ENCODE measurements at regions not wholly inside any gene's neighbourhood (a gene's known extent, or its start where the extent isn't known, plus 50 kb on each side); places are given as distances from the start of the nearest gene placed in this dataset.
"Not testable (repeated sequence)": the region's sequence is repeated elsewhere in the genome, so short reads cannot be mapped to it uniquely, and the experiment has no call there.

DNA sequence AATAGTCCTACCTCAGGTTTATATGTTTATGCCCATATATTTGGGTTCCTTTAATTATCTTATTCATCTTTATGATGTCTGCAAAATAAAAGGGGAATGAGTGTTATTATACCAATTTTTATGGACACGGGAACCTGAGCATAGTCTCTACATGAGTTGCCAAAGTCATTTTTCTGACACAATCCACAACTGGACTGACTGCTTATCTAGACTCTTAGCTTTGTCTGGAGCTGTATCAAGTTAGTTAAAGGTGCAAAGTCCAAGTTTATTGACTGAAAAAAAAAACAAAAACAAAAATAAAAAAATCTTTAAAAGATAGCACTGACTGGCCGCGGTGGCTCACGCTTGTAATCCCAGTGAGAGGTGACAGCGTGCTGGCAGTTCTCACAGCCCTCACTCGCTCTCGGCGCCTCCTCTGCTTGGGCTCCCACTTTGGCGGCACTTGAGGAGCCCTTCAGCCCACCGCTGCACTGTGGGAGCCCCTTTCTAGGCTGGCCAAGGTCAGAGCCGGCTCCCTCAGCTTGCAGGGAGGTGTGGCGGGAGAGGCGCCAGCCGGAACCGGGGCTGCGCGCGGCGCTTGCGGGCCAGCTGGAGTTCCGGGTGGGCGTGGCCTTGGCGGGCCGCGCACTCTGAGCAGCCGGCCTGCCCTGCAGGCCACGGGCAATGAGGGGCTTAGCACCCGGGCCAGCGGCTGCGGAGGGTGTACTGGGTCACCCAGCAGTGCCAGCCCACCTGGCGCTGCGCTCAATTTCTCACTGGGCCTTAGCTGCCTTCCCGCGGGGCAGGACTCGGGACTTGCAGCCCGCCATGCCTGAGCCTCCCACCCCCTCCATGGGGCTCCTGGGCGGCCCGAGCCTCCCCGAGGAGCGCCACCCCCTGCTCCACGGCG lies 116.6 kb upstream of the MBNL1 start:
- peak; percentile 14 for DNase-seq (ENCODE audit: low spot score)

DNA sequence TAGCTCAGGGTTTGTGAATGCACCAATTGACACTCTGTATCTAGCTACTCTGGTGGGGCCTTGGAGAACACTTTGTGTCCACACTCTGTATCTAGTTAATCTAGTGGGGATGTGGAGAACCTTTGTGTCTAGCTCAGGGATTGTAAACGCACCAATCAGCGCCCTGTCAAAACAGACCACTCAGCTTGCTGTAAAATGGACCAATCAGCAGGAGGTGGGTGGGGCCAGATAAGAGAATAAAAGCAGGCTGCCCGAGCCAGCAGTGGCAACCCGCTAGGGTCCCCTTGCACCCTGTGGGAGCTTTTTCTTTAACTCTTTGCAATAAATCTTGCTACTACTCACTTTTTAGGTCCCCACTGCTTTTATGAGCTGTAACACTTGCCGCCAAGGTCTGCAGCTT lies 115.6 kb upstream of the MBNL1 start:
- not testable (repeated sequence) for DNase-seq (ENCODE audit: low spot score)

DNA sequence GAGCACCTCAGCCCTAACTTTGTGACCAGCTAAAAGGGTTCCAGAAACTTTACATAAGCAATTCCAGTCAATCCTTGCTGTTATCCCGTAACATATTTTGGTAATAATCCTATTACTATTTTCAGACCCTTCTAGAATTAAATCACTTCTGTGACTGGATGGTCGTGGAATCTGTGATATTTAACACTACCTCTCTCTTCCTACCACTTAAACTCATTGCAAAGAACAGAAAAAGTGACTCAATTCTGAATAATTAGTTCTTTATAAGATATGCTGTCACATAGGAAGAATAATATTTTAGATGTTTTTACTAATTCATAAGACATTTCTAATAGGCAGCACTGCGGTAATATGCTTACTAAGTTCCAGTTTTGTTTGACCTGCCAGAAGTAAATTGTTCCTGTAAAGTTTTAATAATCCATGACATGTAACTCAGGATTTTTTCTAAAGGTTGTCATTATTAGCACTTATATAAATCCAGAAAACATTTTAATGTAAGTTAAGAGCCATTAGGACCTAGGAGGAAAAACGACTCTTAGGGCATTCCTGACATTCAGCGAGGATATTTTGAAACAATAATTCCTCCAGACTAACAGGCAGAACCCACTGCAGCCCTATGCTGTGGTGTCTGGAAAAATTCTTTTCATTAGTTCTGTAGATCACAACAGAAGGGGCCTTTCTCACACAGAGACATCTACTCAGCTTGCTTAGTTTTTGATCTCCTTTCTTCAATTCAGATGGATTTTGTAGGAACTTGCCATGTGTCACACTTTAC lies 113.3 kb upstream of the MBNL1 start:
- no peak for DNase-seq (ENCODE audit: low spot score)

DNA sequence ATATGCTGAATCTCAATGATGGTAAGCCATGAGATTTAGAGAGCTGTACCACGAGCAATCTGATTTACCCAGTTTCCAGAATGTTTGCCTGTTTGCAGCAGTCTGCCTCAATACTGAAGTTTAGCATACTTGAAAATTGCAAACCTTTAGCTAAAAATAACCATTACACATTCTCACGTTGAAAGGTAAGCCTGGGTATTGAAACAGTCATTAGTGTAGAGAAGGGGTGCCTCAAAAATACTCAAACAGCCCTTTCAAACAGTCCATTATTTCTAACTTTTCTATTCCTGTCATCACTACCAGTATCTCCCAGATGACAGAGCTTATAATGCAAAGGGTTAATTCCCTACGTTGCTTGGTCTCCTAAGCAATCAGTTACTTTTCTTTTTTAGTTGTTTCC lies 111.8 kb upstream of the MBNL1 start:
- no peak for DNase-seq (ENCODE audit: low spot score)

DNA sequence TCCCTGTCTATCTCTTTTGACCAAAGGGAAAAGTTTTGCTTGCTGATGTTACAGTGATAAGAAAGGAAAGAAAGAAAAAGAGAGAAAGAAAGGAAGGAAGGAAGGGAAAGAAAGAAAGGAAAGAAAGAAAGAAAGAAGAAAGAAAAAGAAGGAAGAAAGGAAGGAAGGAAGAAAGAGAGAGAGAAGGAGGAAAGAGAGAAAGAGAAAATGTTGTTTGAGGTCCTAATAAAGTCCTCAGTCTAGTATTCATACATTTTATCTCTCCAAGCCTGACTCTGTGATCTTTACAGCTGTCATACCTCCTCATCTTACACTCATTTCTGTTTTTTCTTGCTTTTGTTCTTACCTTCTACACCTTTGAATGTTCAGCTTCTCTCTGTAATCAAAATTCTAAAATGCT lies 111.4 kb upstream of the MBNL1 start:
- DNase-seq (ENCODE audit: low spot score), result no peak

DNA sequence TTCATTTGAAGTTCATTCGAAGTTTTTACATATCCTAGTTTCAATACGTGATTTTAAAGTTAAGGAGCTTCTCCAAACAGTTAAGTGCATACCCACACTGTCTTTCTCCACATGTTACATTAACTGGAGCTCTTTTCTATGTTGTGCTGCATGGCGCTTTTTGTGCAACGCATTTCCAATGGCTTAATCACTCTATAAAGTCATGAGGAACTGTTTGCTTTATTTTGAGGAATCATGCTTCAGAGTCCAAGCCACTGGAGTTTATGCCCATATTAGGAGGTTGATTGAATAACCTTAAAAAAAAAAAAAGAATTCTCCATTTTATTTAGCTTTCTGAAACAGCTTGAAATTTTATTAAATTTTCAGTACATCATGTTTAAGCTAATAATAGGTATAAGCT lies 109.4 kb upstream of the MBNL1 start:
- DNase-seq (ENCODE audit: low spot score), result no peak

DNA sequence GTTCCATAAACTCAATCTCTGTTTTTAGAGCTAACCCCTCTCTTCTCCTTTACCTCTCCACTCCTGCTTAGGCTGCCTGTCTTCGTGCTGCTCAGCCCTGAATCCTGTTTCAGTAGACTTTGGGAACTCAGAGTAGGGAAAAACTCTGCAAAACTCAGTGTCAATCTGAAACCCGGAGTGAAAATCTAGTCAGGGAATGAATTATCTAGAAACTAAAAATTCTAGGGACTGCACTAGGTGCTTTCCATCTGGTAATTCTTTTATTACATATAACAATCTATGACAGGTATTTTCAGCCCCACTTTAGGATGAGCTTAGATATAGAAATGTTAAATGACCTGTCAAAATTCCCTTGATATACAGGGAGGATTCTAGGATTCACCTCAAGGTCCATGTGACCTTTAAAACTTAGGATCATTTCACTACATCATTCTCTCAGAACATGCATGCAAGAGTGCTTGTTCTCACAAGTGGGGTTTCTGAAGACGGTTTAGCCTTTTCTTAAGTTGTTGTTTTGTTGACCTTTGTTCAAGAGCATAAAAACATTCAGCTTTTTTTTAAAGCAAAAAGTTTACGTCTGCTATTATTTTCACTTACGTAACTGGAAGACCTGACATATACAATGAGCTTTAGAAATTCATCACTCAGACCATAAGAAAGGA lies 108.2 kb upstream of the MBNL1 start:
- DNase-seq (ENCODE audit: low spot score), result no peak

DNA sequence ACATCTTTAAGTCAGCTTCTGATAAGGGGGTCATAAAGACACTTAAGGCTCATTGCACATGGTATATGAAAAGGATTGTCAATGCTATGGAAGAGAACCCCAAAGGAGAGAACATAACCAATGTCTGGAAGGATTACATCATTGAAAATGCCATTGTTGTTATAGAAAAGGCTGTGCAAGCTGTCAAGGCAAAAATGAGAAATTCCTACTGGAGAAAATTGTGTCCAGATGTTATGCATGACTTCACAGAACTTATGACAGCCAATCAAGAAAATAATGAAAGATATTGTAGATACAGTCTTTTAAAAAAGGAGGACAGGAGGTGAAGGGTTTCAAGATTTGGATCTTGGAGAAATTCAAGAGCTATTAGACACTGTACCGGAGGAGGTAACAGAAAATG lies 96.3 kb upstream of the MBNL1 start:
- DNase-seq (ENCODE audit: low spot score), result no peak

DNA sequence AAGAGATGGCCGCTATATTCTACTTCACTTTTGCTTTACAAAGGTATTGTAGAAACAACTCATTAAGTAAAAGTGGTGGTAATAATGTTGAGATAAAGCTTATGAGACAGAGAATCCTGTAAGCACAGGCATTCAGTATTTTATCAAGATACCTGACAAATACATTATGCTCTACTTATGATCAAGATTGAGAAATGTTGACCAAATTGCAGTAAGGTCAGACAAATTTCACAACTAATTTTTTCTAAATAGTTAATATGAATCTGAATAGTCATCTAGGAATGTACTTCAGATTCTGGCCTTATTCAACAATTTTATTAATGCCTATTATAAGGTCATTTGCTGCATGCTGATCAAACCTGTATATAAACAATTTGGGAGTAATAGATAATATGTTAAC lies 95.1 kb upstream of the MBNL1 start:
- DNase-seq (ENCODE audit: low spot score), result no peak

DNA sequence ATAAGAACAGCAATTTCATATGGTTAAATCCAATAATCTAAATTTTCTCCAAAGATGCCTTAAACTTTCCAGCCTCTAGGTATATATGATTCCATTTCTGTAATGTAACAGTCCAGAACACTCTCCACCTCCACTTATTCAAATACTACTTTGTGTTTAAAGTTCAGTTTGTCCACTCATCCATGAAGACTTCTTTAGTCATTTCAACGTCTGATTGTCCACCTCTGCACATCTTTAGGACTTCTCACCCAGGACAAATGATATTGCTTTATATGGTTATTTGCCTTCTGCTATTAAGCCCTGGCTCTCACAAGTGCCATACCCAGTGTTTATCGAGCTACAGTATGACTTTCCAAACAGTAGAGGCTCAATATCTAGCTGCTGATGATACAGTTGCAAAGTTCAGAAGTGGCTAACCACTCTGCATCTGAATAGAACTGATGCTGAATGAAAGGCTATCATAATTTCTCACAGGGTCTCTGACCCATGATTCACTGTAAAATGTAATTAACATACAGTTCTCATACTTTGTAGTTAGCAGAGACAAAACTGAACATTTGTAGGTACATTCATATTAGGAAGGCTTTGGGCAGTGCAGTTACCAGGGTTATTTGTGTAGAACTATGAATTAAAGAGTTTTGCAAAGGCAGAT lies 93.7 kb upstream of the MBNL1 start:
- DNase-seq (ENCODE audit: low spot score), result no peak

DNA sequence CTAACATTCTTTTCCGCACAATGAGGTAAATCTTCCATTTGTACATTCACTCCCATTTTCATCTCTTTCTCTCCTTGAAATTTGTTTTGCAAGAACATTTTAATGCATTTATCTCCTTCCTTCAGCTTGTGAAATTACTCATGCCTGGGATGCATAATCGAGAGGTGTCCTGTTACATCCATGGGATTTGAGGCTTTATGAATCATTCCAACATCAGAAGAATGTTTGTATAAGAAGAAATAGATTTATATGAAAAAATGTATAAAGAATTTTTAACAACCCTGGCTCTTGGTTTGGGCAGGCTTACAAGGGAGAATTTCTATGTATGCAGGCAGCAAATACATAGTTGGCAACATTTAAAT lies 93.2 kb upstream of the MBNL1 start:
- no peak for DNase-seq (ENCODE audit: low spot score)

DNA sequence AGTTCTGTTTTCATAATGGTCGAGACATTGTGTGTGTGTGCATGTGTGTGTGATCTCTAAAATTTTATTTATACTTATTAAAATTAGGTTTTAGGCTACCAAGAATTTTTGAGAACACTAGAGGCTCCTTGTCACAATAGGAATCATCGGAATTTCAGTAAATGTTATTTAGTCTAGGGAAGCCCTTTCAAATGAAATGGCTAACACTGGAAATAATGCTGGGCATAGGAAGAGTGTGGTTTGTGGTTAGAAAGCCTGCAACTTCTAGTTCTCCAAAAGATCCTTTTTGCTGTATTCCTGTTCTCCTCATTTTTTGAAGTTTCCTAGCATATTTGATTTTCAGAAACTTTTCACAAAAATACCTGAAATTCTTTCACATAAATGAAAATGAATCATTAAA lies 92.5 kb upstream of the MBNL1 start:
- DNase-seq (ENCODE audit: low spot score), result no peak

DNA sequence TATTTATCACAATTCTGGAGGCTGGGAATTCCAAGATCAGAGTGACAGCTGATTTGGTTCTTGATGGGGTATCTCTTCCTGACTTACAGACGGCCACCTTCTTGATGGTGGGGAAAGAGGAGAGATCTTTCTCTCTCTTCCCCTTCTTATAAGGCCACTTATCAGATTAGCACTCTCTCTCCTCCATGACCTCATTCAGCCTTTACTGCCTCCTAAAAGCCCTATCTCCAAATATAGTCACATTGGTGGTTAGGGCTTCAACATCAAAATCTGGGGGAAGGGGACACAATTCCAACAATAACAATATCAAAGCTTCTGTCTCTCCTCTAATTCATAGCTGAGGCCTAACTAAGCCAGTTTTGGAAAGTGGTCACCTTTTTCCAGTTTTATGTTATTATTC lies 91.7 kb upstream of the MBNL1 start:
- DNase-seq (ENCODE audit: low spot score), result no peak

DNA sequence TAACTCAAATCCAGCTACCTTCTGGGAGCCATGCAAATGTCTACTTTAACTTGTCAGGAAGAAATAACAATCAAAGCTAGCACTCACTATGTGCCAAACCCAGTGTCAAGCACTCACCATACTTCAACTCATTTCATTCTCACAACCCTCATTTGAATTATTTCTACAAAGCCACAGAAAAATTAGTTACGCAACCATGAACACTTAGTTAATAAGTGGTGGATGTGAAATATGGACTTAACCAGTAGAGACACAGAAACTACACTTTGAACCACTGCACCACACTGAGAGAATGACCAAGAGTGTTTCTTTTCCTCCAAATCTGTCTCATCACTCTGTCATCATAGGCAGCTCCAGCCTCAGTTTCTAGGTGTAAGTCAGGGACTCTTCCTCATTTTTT lies 91.0 kb upstream of the MBNL1 start:
- DNase-seq (ENCODE audit: low spot score), result no peak

DNA sequence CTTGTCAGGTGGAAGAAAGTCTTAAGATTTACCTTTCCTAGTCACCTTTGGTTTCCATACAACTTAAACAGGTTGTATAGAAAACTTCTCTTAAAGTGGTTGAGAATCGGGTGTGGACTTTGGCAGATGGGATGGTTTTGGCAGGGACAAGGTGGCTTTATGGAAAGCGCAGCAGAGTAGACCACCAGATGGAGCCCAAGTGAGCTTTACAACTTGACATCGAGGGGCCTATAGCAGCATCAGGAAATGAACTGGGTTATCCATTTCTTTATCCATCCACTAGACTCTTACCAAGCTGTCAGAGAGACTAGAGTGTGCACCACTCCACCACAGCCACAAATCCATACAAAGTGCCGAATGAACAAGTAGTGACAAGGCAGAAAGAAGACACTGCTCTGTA lies 85.3 kb upstream of the MBNL1 start:
- DNase-seq (ENCODE audit: low spot score), result peak; percentile 17

DNA sequence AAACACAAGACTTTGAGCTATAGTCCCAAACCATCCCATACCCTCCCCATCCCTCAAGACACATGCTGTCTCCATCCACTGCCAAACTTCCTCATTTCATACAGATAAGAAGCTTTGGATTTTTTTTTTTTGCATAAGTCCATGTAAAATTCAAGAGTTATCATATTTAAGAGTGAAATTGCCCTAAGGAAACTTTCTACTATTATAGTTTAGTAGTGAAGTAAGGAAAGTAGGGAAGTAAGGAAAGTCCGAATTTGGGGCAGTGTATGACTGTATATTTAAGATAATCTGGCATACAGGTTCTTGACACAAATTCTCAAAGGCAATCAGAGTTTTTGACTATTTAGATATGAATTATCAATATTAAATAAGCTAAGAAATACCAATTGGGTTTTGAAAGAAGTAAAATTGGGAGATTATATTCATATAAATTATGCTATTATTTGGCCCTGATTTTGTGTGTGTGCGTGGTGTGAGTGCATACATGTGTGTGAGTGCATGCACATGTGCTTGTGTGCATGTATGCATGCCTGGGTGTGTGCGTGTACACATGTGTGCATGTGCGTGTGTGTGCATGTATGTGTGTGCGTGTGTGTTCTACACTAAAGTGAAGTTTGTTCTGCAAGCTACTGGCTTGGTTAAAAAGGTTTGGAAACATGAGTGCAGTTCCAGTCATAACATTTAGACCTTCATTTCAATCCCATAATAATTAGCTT lies 83.6 kb upstream of the MBNL1 start:
- DNase-seq (ENCODE audit: low spot score), result no peak

DNA sequence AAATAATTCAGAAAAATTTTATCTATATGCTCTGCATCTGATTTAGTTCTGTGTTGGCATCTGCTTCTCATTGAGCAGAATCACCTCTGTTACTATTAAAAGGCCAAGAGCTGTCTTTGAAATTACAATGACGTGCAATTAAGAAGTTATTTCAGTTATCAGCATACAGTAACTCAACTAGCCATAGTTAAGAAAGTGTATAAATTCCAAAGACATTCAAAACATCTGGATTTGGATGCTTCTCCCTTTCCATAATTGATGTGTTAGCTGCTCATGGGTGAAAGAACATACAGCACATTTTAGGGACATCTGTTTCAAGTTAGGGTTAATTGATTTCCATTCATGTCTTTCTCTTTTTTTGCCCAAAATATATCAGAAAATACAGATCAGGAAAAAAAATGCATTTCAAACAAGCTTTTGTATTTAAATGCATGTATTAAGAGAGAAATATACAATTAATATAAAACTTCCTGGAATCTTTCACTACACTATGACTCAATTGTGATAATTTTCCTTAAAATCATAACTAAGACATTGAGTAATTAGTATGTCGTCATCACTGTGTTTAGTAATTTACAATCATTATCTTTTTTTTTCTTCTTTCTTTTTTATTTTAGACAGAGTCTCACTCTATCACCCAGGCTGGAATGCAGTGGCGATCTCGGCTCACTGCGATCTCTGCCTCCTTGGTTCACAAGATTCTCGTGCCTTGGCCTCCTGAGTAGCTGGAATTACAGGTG lies 82.7 kb upstream of the MBNL1 start:
- no peak for DNase-seq (ENCODE audit: low spot score)

DNA sequence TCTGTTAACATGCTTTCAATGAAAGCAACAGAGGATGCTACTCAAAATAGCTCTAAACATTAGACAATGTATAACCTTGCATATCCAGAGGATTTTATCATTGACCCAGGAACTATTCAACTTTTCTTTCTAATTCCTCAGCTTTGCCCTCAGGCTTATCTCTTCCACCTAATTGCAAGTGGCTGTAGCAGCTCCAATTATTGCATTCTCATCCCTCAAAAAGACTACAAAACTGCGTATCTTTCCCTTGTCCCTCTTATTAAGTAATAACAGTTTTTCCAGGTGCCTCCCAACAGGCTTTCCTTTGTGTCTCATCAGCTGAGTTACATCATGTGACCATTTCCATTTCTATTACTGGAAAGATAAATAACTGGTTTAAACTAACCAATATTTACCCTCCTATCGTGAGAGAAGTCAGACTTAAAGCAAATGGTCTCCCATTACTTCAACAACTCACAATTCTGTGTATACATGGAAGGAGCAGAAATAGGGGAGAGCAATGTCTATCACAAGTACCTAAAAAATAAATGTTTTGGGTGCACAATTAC lies 78.0 kb upstream of the MBNL1 start:
- no peak for DNase-seq (ENCODE audit: low spot score)

DNA sequence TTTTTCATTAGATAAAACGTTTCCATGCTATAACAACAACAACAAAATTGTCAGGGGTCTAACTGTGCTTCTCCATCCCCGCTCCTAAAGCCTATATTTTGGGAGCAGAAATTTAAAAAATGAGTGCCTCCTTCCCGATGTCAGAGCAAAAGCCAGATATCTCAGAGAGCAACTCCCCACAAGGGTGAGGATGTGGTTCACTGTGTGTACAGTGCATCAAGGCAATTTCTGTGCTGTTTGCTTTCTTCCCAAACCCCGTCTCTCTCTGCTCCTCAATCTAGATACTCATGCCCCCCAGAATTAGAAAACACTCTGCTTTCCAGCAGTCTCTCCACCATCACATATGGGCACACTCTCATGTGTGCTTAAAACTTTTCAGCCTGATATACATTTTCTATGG lies 76.7 kb upstream of the MBNL1 start:
- no peak for DNase-seq (ENCODE audit: low spot score)

DNA sequence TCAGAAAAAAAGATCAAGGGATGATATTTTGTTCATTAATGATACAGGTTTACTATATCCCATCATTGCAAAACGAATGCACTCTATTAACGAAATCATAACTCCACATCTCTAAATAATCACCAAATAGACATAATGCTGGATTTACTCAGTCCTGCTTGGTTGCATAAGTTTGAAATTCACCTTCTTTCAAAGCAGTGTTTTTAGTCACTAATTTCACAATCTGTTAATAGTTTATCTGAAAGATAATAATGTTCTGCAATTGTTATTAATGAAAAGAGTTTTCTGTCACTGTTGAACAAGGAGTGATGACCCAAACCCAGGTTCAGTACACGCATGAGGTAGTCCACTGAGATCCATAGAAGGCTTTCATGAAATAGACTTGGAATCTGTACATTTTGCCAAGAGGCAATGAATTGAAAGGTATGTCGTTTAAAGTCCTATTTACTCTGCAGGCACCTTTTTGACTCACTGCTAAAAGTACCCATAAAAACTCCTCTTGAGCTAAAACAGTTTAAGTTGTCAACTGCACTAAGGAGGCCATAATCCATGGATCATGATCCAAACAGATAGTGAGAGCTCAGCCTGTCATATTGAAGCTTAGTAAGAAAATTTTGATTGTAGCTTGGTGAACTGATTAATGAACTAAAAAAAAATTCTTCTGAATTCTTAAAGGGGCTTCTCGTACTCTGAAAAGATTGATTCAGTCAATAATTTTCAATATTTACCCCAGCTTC lies 75.6 kb upstream of the MBNL1 start:
- no peak for DNase-seq (ENCODE audit: low spot score)
